Smooth muscle cell (in vitro differentiated cells): ENCODE measurements at regions not wholly inside any gene's neighbourhood (a gene's known extent, or its start where the extent isn't known, plus 50 kb on each side); places are given as distances from the start of the nearest gene placed in this dataset.

Experiments
- DNase-seq: peaks from one replicate; lab custom pipeline; 2025; ENCODE audit not compliant: unreplicated experiment; lab: John Stamatoyannopoulos, UW
- H2AFZ ChIP-seq: fragments of 200-600 bp; sonication (generic); 2 replicates; pipeline ENCODE4 v1.6.0; 2016; ENCODE audit warnings: antibody characterized with exemption, low read depth, mild to moderate bottlenecking
- H3F3A ChIP-seq: fragments of 200-600 bp; sonication (generic); 2 replicates; pipeline ENCODE4 v1.6.0; 2017; ENCODE audit warnings: antibody characterized with exemption, low read depth
- H3K27ac ChIP-seq: fragments of 200-600 bp; sonication (generic); 2 replicates; pipeline ENCODE4 v1.5.1; 2016; ENCODE audit warnings: low read depth, mild to moderate bottlenecking
- H3K27me3 ChIP-seq: fragments of 200-600 bp; sonication (generic); 2 replicates; pipeline ENCODE4 v1.6.1; 2016; ENCODE audit warnings: low read depth, mild to moderate bottlenecking
- H3K36me3 ChIP-seq: fragments of 200-600 bp; sonication (generic); 2 replicates; pipeline ENCODE4 v1.5.1; 2016; ENCODE audit warnings: low read depth
- H3K4me1 ChIP-seq: fragments of 200-600 bp; sonication (generic); 2 replicates; pipeline ENCODE4 v1.5.1; 2016; ENCODE audit warnings: low read depth
- H3K4me2 ChIP-seq: fragments of 200-600 bp; sonication (generic); 2 replicates; pipeline ENCODE4 v1.6.0; 2016; ENCODE audit warnings: mild to moderate bottlenecking
- H3K4me3 ChIP-seq: fragments of 200-600 bp; sonication (generic); 2 replicates; pipeline ENCODE4 v1.5.1; 2016; ENCODE audit warnings: mild to moderate bottlenecking
- H3K79me2 ChIP-seq: fragments of 200-600 bp; sonication (generic); 2 replicates; pipeline ENCODE4 v1.6.0; 2016; ENCODE audit warnings: low read depth, mild to moderate bottlenecking
- H3K9ac ChIP-seq: fragments of 200-600 bp; sonication (generic); 2 replicates; pipeline ENCODE4 v1.6.0; 2016; ENCODE audit warnings: low read depth
- H3K9me3 ChIP-seq: fragments of 200-600 bp; sonication (generic); replicated peaks from 2 replicates; pipeline ENCODE4 v1.5.1; 2016; ENCODE audit warnings: low read depth
- H4K20me1 ChIP-seq: fragments of 200-600 bp; sonication (generic); 2 replicates; pipeline ENCODE4 v1.6.0; 2016; ENCODE audit warnings: low read depth
- CTCF ChIP-seq: fragments of 200-600 bp; sonication (generic); IDR thresholded peaks from 2 replicates; pipeline ENCODE4 v1.5.1; 2017; ENCODE audit warnings: borderline replicate concordance, mild to moderate bottlenecking, antibody characterized with exemption; ENCODE audit not compliant: insufficient read depth, poor library complexity, severe bottlenecking
- WGBS: methylation state at CpG from one replicate; pipeline ENCODE4 v1.1.7; 2016; ENCODE audit warnings: low lambda C conversion rate; 5-methylcytosine and 5-hydroxymethylcytosine counted together

GRCh38 chr15:57859130-57859685 lies 152.7 kb downstream of the POLR2M start:
- Histone ChIP-seq H3K4me3 (no peak overlapping the region), H3K4me2 (no peak overlapping the region), H3F3A (no peaks in the 10 kb centered on the region), H3K4me1 (no peaks in the 10 kb centered on the region), H3K36me3 (no peaks in the 10 kb centered on the region), H3K27ac (no peak overlapping the region), H3K79me2 (no peaks in the 10 kb centered on the region), H3K9ac (no peak overlapping the region), H4K20me1 (no peaks in the 10 kb centered on the region), H3K27me3 (no peaks in the 10 kb centered on the region), H2AFZ (no peak overlapping the region), H3K9me3 (no peaks in the 10 kb centered on the region)
- no peak for DNase-seq
- 82% methylated on average over 2 of the region's 2 CpGs for WGBS
- TF ChIP-seq CTCF: no peak

- Histone ChIP-seq H3K36me3 (no peaks in the 10 kb centered on the region), H3K4me2 (no peak overlapping the region), H2AFZ (no peak overlapping the region), H3K9me3 (no peaks in the 10 kb centered on the region), H3K4me1 (no peaks in the 10 kb centered on the region), H4K20me1 (no peaks in the 10 kb centered on the region), H3F3A (no peaks in the 10 kb centered on the region), H3K27ac (no peak overlapping the region), H3K9ac (no peak overlapping the region), H3K4me3 (no peak overlapping the region), H3K27me3 (no peaks in the 10 kb centered on the region), H3K79me2 (no peaks in the 10 kb centered on the region)
- no peak for DNase-seq
- WGBS: 12% methylated on average over 6 of the region's 6 CpGs
- TF ChIP-seq CTCF: peak; percentile 85
These were observed 154.6 kb downstream of the POLR2M start for GRCh38 chr15:57861034-57861638.

GRCh38 chr15:57861815-57862586 lies 155.5 kb downstream of the POLR2M start:
- WGBS: 61% methylated on average over 6 of the region's 6 CpGs
- Histone ChIP-seq H3F3A (no peaks in the 10 kb centered on the region), H3K4me2 (no peak overlapping the region), H3K36me3 (no peaks in the 10 kb centered on the region), H3K79me2 (no peaks in the 10 kb centered on the region), H3K27ac (peak overlapping the region; percentile 61), H3K27me3 (no peaks in the 10 kb centered on the region), H3K4me1 (no peaks in the 10 kb centered on the region), H3K9me3 (no peaks in the 10 kb centered on the region), H4K20me1 (no peaks in the 10 kb centered on the region), H2AFZ (no peak overlapping the region), H3K4me3 (no peak overlapping the region), H3K9ac (no peak overlapping the region)
- no peak for TF ChIP-seq CTCF
- no peak for DNase-seq
